ENCODE measurements at regions not wholly inside any gene's neighbourhood (a gene's known extent, or its start where the extent isn't known, plus 50 kb on each side); places are given as distances from the start of the nearest gene placed in this dataset.

- TF ChIP-seq POLR2A (IDR thresholded peaks at IDR 0.05) (no peak), CTCF (IDR thresholded peaks at IDR 0.05) (peak in 4 of 12 donors; percentile 12 to 48 (median 34))
- DNase-seq (peak in 1 of 5 donors; percentile 24), ATAC-seq (peak in 3 of 4 donors; percentile 67 to 72 (median 71))
- WGBS, 4 donors = 31 to 39% (median 36%) methylated on average over 8 of the region's 8 CpGs
- intact Hi-C loops (cut with DNase I) = loop anchor here (2.0 to 10.0 kb wide), 18 partner anchors 62 to 1872 kb away; partner anchors contain the start of gene TBL1XR1 (in 1 of the 10)
- H3K36me3 ChIP-seq = no peaks in the 10 kb centered on the region
- H3K9me3 ChIP-seq = no peaks in the 10 kb centered on the region
- no peaks in the 10 kb centered on the region for H3K27me3 ChIP-seq
- peak overlapping the region in 7 of 12 donors; percentile 1 to 34 (median 4) for H3K4me3 ChIP-seq
- H3K27ac ChIP-seq = peak overlapping the region in 11 of 12 donors; percentile 20 to 75 (median 54)
- H3K4me1 ChIP-seq = peaks cover 0 to 41% (median 22%) of the 10 kb centered on the region in 12 donors
Observed at GRCh38 chr3:178384321-178385230, 151.7 kb upstream of the KCNMB2 start.

- H3K9me3 ChIP-seq = no peaks in the 10 kb centered on the region
- ATAC-seq (peak in 3 of 4 donors; percentile 64 to 74 (median 72)), DNase-seq (no peak)
- intact Hi-C loops (cut with DNase I) = loop anchor here (2.0 to 10.0 kb wide), 16 partner anchors 301 to 1873 kb away; no protein-coding TSS in a partner anchor
- TF ChIP-seq CTCF (IDR thresholded peaks at IDR 0.05) (peak; percentile 64 to 94 (median 84)), POLR2A (IDR thresholded peaks at IDR 0.05) (no peak)
- H3K27me3 ChIP-seq = no peaks in the 10 kb centered on the region
- peaks cover 0 to 41% (median 22%) of the 10 kb centered on the region in 12 donors for H3K4me1 ChIP-seq
- 52 to 59% (median 56%) methylated on average over 5 of the region's 5 CpGs for WGBS, 4 donors
- H3K4me3 ChIP-seq = peak overlapping the region in 6 of 12 donors; percentile 1 to 34 (median 6)
- peak overlapping the region in 8 of 12 donors; percentile 20 to 75 (median 56) for H3K27ac ChIP-seq
- no peaks in the 10 kb centered on the region for H3K36me3 ChIP-seq
Observed at GRCh38 chr3:178385280-178385952, 150.8 kb upstream of the KCNMB2 start.

- no peak for DNase-seq
- H3K27ac ChIP-seq = no peak overlapping the region
- H3K9me3 ChIP-seq = no peaks in the 10 kb centered on the region
- WGBS, 4 donors = 69 to 73% (median 72%) methylated on average over 5 of the region's 5 CpGs
- H3K27me3 ChIP-seq = no peaks in the 10 kb centered on the region
- H3K36me3 ChIP-seq = no peaks in the 10 kb centered on the region
- H3K4me3 ChIP-seq = no peak overlapping the region
- no peak for ATAC-seq
- peaks cover 0 to 40% (median 21%) of the 10 kb centered on the region in 12 donors for H3K4me1 ChIP-seq
- intact Hi-C loops (cut with DNase I) = loop anchor here (5.0 to 10.0 kb wide), 15 partner anchors 302 to 1874 kb away; no protein-coding TSS in a partner anchor
- TF ChIP-seq POLR2A (IDR thresholded peaks at IDR 0.05) (no peak), CTCF (IDR thresholded peaks at IDR 0.05) (no peak)
Observed at GRCh38 chr3:178386401-178386800, 149.8 kb upstream of the KCNMB2 start.

Measured in heart left ventricle (tissue), 16 donors.